ENCODE measurements at regions not wholly inside any gene's neighbourhood (a gene's known extent, or its start where the extent isn't known, plus 50 kb on each side); places are given as distances from the start of the nearest gene placed in this dataset.

DNA sequence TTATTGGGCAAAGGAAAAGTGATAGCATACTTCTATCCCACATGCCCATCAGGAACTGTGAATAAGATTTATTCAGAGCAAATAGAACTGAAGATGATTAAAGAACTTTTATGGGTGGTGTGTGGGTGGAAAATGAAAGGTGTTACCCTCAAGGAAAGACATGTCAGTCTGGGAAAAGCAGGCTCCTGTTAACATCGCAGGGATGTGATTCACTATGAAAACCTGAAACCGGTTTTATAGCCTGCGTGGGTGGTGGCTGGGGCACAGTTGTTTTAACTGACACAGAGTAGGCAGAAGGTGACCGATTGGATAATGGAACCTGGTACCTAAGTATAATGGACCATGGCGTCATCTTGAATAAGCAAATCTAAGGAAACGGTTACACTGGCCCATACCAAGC is 61.3 kb upstream of the CASK start:
- TF ChIP-seq POLR2A (IDR thresholded peaks at IDR 0.05) (no peak), POLR2AphosphoS5 (IDR thresholded peaks at IDR 0.05) (no peak), EP300 (IDR thresholded peaks at IDR 0.05; ENCODE audit: low read depth) (no peak)
- TF ChIP-seq, protein P1, sequence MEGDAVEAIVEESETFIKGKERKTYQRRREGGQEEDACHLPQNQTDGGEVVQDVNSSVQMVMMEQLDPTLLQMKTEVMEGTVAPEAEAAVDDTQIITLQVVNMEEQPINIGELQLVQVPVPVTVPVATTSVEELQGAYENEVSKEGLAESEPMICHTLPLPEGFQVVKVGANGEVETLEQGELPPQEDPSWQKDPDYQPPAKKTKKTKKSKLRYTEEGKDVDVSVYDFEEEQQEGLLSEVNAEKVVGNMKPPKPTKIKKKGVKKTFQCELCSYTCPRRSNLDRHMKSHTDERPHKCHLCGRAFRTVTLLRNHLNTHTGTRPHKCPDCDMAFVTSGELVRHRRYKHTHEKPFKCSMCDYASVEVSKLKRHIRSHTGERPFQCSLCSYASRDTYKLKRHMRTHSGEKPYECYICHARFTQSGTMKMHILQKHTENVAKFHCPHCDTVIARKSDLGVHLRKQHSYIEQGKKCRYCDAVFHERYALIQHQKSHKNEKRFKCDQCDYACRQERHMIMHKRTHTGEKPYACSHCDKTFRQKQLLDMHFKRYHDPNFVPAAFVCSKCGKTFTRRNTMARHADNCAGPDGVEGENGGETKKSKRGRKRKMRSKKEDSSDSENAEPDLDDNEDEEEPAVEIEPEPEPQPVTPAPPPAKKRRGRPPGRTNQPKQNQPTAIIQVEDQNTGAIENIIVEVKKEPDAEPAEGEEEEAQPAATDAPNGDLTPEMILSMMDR (IDR thresholded peaks at IDR 0.05) = no peak

Data from transverse colon (tissue), 4 donors.